ENCODE measurements at regions not wholly inside any gene's neighbourhood (a gene's known extent, or its start where the extent isn't known, plus 50 kb on each side); places are given as distances from the start of the nearest gene placed in this dataset.
"Not testable (repeated sequence)": the region's sequence is repeated elsewhere in the genome, so short reads cannot be mapped to it uniquely, and the experiment has no call there.

GRCh38 chr6:28776269-28777146 is 147.3 kb downstream of the TRIM27 start:
- peak overlapping the region; percentile 34 for H3K27ac Mint-ChIP-seq
- H3K4me3 Mint-ChIP-seq, result no peak overlapping the region
- peaks cover 7% of the 10 kb centered on the region for H3K36me3 Mint-ChIP-seq (ENCODE audit: low read depth)
- H3K4me1 Mint-ChIP-seq (ENCODE audit: low read depth), result peaks cover 2% of the 10 kb centered on the region
- peaks cover 27% of the 10 kb centered on the region for H3K9me3 Mint-ChIP-seq
- H3K27me3 Mint-ChIP-seq (ENCODE audit: low read depth), result peaks cover 95% of the 10 kb centered on the region

- H3K4me1 Mint-ChIP-seq (ENCODE audit: low read depth), result peaks cover 2% of the 10 kb centered on the region
- H3K27ac Mint-ChIP-seq, result no peak overlapping the region
- H3K27me3 Mint-ChIP-seq (ENCODE audit: low read depth), result peaks cover 95% of the 10 kb centered on the region
- peaks cover 9% of the 10 kb centered on the region for H3K36me3 Mint-ChIP-seq (ENCODE audit: low read depth)
- peaks cover 29% of the 10 kb centered on the region for H3K9me3 Mint-ChIP-seq
- H3K4me3 Mint-ChIP-seq, result no peak overlapping the region
Observed at GRCh38 chr6:28777147-28777461, 146.7 kb downstream of the TRIM27 start.

DNA sequence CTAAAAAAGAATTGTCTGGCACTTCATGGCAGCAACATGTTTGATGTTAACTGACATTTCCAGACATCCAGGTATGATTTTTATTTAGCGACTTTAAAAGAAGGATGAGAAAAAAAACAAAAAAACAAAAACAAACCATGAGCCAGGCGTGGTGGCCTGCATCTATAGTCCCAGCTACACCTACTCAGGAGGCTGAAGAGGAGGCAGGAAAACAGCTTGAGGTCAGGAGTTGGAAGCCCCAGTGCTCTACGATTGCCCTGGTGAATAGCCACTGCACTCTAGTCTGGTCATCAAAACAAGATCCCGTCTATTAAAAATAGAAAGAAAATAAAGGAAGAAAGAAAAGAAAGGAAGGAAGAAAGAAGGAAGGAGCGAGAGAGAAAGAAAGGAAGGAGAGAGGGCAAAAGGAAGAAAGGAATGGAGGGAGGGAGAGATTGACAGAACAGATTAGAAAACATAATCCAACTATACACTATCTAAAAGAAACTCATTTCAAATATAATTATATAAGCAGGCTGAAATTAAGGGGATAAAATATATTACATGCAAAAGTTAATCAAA is 141.6 kb downstream of the TRIM27 start:
- peaks cover 24% of the 10 kb centered on the region for H3K9me3 Mint-ChIP-seq
- H3K4me3 Mint-ChIP-seq, result peak overlapping the region; percentile 36
- no peak overlapping the region for H3K27ac Mint-ChIP-seq
- H3K36me3 Mint-ChIP-seq (ENCODE audit: low read depth), result peaks cover 6% of the 10 kb centered on the region
- H3K4me1 Mint-ChIP-seq (ENCODE audit: low read depth), result peaks cover 2% of the 10 kb centered on the region
- H3K27me3 Mint-ChIP-seq (ENCODE audit: low read depth), result peaks cover 91% of the 10 kb centered on the region

GRCh38 chr6:28785962-28786679 is 137.7 kb downstream of the TRIM27 start:
- H3K27me3 Mint-ChIP-seq (ENCODE audit: low read depth), result peaks cover 95% of the 10 kb centered on the region
- H3K4me3 Mint-ChIP-seq, result no peak overlapping the region
- H3K27ac Mint-ChIP-seq, result peak overlapping the region; percentile 43
- peaks cover 15% of the 10 kb centered on the region for H3K4me1 Mint-ChIP-seq (ENCODE audit: low read depth)
- H3K9me3 Mint-ChIP-seq, result peaks cover 23% of the 10 kb centered on the region
- peaks cover 7% of the 10 kb centered on the region for H3K36me3 Mint-ChIP-seq (ENCODE audit: low read depth)

- peaks cover 3% of the 10 kb centered on the region for H3K36me3 Mint-ChIP-seq (ENCODE audit: low read depth)
- peaks cover 18% of the 10 kb centered on the region for H3K4me1 Mint-ChIP-seq (ENCODE audit: low read depth)
- peak overlapping the region; percentile 68 for H3K27ac Mint-ChIP-seq
- H3K9me3 Mint-ChIP-seq, result peaks cover 22% of the 10 kb centered on the region
- H3K27me3 Mint-ChIP-seq (ENCODE audit: low read depth), result peaks cover 90% of the 10 kb centered on the region
- peak overlapping the region; percentile 70 for H3K4me3 Mint-ChIP-seq
Observed at GRCh38 chr6:28789553-28790083, 134.2 kb downstream of the TRIM27 start.

- peaks cover 19% of the 10 kb centered on the region for H3K9me3 Mint-ChIP-seq
- H3K4me3 Mint-ChIP-seq, result no peak overlapping the region
- peaks cover 90% of the 10 kb centered on the region for H3K27me3 Mint-ChIP-seq (ENCODE audit: low read depth)
- peaks cover 3% of the 10 kb centered on the region for H3K36me3 Mint-ChIP-seq (ENCODE audit: low read depth)
- peaks cover 25% of the 10 kb centered on the region for H3K4me1 Mint-ChIP-seq (ENCODE audit: low read depth)
- H3K27ac Mint-ChIP-seq, result no peak overlapping the region
Observed at GRCh38 chr6:28791002-28791383, 132.8 kb downstream of the TRIM27 start.

- peaks cover 84% of the 10 kb centered on the region for H3K27me3 Mint-ChIP-seq (ENCODE audit: low read depth)
- H3K4me1 Mint-ChIP-seq (ENCODE audit: low read depth), result peaks cover 21% of the 10 kb centered on the region
- H3K9me3 Mint-ChIP-seq, result peaks cover 17% of the 10 kb centered on the region
- peaks cover 3% of the 10 kb centered on the region for H3K36me3 Mint-ChIP-seq (ENCODE audit: low read depth)
- H3K4me3 Mint-ChIP-seq, result peak overlapping the region; percentile 42
- H3K27ac Mint-ChIP-seq, result no peak overlapping the region
Observed at GRCh38 chr6:28794175-28795002, 129.4 kb downstream of the TRIM27 start.

GRCh38 chr6:28800647-28801046 is 123.1 kb downstream of the TRIM27 start:
- not testable (repeated sequence) for H3K27ac Mint-ChIP-seq; H3K4me3 Mint-ChIP-seq; H3K9me3 Mint-ChIP-seq; H3K36me3 Mint-ChIP-seq (ENCODE audit: low read depth); H3K4me1 Mint-ChIP-seq (ENCODE audit: low read depth)
- H3K27me3 Mint-ChIP-seq (ENCODE audit: low read depth), result peaks cover 78% of the 10 kb centered on the region

GRCh38 chr6:28802417-28803336 is 121.1 kb downstream of the TRIM27 start:
- H3K9me3 Mint-ChIP-seq, result peaks cover 6% of the 10 kb centered on the region
- peaks cover 78% of the 10 kb centered on the region for H3K27me3 Mint-ChIP-seq (ENCODE audit: low read depth)
- peaks cover 2% of the 10 kb centered on the region for H3K36me3 Mint-ChIP-seq (ENCODE audit: low read depth)
- no peak overlapping the region for H3K4me3 Mint-ChIP-seq
- peaks cover 6% of the 10 kb centered on the region for H3K4me1 Mint-ChIP-seq (ENCODE audit: low read depth)
- no peak overlapping the region for H3K27ac Mint-ChIP-seq

GRCh38 chr6:28803337-28803709 is 120.5 kb downstream of the TRIM27 start:
- H3K27ac Mint-ChIP-seq, result no peak overlapping the region
- peaks cover 79% of the 10 kb centered on the region for H3K27me3 Mint-ChIP-seq (ENCODE audit: low read depth)
- H3K4me3 Mint-ChIP-seq, result no peak overlapping the region
- peaks cover 9% of the 10 kb centered on the region for H3K4me1 Mint-ChIP-seq (ENCODE audit: low read depth)
- peaks cover 2% of the 10 kb centered on the region for H3K36me3 Mint-ChIP-seq (ENCODE audit: low read depth)
- peaks cover 9% of the 10 kb centered on the region for H3K9me3 Mint-ChIP-seq

DNA sequence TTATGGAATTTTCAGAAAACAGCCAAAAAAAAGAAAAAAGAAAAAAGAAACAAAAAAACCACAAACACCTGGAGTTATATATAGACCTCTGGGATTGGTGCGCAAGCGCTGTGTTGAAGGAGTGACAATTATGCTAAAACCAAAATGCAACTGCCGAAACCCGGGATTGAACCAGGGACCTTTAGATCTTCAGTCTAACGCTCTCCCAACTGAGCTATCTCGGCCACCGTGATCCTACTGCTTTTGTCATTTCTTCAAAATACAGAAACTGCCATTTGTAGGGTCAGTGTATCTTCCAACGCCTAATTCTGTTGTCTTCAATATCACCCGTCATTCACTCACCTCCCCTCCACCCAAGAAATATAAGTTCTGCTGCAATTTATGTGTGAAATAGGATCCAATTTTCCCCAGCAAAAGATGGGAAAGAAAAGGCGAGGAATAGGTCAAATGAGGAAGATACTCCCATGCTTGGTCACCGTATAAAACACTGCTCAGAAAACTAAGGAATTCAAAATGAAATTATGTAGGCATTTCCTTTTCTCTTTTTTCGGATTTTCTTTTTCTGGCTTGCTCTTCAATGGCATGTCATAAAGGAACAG is 116.0 kb downstream of the TRIM27 start:
- Mint-ChIP-seq H3K36me3 (ENCODE audit: low read depth) (peaks cover 7% of the 10 kb centered on the region), H3K9me3 (peaks cover 19% of the 10 kb centered on the region), H3K27ac (no peak overlapping the region), H3K4me3 (no peak overlapping the region), H3K4me1 (ENCODE audit: low read depth) (peaks cover 19% of the 10 kb centered on the region), H3K27me3 (ENCODE audit: low read depth) (peaks cover 82% of the 10 kb centered on the region)

DNA sequence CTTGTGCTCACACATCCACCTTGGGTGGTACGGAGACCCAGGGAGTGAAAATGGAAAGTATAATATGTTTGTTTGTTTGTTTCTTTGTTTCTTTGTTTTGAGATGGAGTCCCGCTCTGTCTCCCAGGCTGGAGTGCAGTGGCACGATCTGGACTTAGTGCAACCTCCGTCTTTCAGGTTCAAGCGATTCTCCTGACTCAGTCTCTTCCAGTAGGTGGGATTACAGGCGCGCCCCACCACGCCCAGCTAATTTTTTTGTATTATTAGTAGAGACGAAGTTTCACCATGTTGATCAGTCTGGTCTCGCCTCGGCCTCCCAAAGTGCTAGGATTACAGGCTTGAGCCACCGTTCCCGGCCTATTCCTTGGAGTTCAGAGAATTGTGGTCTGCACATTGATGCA is 115.4 kb downstream of the TRIM27 start:
- Mint-ChIP-seq H3K9me3 (peaks cover 16% of the 10 kb centered on the region), H3K4me3 (no peak overlapping the region), H3K36me3 (ENCODE audit: low read depth) (peaks cover 9% of the 10 kb centered on the region), H3K4me1 (ENCODE audit: low read depth) (peaks cover 16% of the 10 kb centered on the region), H3K27ac (no peak overlapping the region), H3K27me3 (ENCODE audit: low read depth) (peaks cover 82% of the 10 kb centered on the region)

All from T-helper 1 cell treated with Interleukin-12 subunit alpha and Interleukin-12 subunit beta and Interleukin-4 antibody, amounts not matched to agents 30 μg/mL and 1 μg/mL, for 36 hours (primary cell).